Parathyroid adenoma (tissue), 2 donors: ENCODE measurements at regions not wholly inside any gene's neighbourhood (a gene's known extent, or its start where the extent isn't known, plus 50 kb on each side); places are given as distances from the start of the nearest gene placed in this dataset.
"Not testable (repeated sequence)": the region's sequence is repeated elsewhere in the genome, so short reads cannot be mapped to it uniquely, and the experiment has no call there.

Source experiments
- H2AFZ ChIP-seq: fragments of 300-600 bp; sonication (generic); one replicate; pipeline ENCODE4 v1.7.0; 2017; ENCODE audit warnings: antibody characterized with exemption, mild to moderate bottlenecking
- H3K27ac ChIP-seq: fragments of 300-600 bp; sonication (generic); one replicate; pipeline ENCODE4 v1.7.0; 2017
- H3K27me3 ChIP-seq: fragments of 300-600 bp; sonication (generic); one replicate; pipeline ENCODE4 v1.7.0; 2017; ENCODE audit warnings: low read length; ENCODE audit not compliant: control insufficient read depth, insufficient read depth
- H3K36me3 ChIP-seq: fragments of 300-600 bp; sonication (generic); one replicate; pipeline ENCODE4 v1.7.0; 2017; ENCODE audit warnings: low read length; ENCODE audit not compliant: control insufficient read depth, insufficient read depth
- H3K4me1 ChIP-seq: fragments of 300-600 bp; sonication (generic); one replicate; pipeline ENCODE4 v1.7.0; 2017; ENCODE audit warnings: control low read depth
- H3K4me2 ChIP-seq: fragments of 300-600 bp; sonication (generic); one replicate; pipeline ENCODE4 v1.7.0; 2017; ENCODE audit warnings: low read length
- H3K4me3 ChIP-seq: fragments of 300-600 bp; sonication (generic); one replicate; pipeline ENCODE4 v1.7.0; 2017; ENCODE audit warnings: low read depth, low read length
- H3K79me2 ChIP-seq: fragments of 300-600 bp; sonication (generic); one replicate; pipeline ENCODE4 v1.7.0; 2017; ENCODE audit warnings: control low read depth
- H3K9ac ChIP-seq: fragments of 300-600 bp; sonication (generic); one replicate; pipeline ENCODE4 v1.7.0; 2017; ENCODE audit warnings: mild to moderate bottlenecking
- H3K9me3 ChIP-seq: fragments of 300-600 bp; sonication (generic); one replicate; pipeline ENCODE4 v1.7.0; 2017; ENCODE audit warnings: low read length; ENCODE audit not compliant: control insufficient read depth
- TF ChIP-seq, protein P1 (sequence below): fragments of 300-600 bp; sonication (generic); IDR thresholded peaks from one replicate; pipeline ENCODE4 v1.7.0; 2017; ENCODE audit warnings: antibody characterized with exemption, mild to moderate bottlenecking
- donor health status: primary hyperparathyroidism.

GRCh38 chr7:16369855-16370254 is 51.5 kb downstream of the CRPPA start:
- H3K4me2 ChIP-seq, result no peak overlapping the region
- no peak overlapping the region for H3K9ac ChIP-seq
- H3K79me2 ChIP-seq, result no peaks in the 10 kb centered on the region
- no peak overlapping the region for H3K27ac ChIP-seq
- H3K27me3 ChIP-seq, result no peaks in the 10 kb centered on the region
- H3K9me3 ChIP-seq, result no peaks in the 10 kb centered on the region
- no peak overlapping the region for H3K4me3 ChIP-seq
- H3K4me1 ChIP-seq, result no peaks in the 10 kb centered on the region
- no peaks in the 10 kb centered on the region for H3K36me3 ChIP-seq
- TF ChIP-seq, protein P1, sequence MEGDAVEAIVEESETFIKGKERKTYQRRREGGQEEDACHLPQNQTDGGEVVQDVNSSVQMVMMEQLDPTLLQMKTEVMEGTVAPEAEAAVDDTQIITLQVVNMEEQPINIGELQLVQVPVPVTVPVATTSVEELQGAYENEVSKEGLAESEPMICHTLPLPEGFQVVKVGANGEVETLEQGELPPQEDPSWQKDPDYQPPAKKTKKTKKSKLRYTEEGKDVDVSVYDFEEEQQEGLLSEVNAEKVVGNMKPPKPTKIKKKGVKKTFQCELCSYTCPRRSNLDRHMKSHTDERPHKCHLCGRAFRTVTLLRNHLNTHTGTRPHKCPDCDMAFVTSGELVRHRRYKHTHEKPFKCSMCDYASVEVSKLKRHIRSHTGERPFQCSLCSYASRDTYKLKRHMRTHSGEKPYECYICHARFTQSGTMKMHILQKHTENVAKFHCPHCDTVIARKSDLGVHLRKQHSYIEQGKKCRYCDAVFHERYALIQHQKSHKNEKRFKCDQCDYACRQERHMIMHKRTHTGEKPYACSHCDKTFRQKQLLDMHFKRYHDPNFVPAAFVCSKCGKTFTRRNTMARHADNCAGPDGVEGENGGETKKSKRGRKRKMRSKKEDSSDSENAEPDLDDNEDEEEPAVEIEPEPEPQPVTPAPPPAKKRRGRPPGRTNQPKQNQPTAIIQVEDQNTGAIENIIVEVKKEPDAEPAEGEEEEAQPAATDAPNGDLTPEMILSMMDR, result no peak
- no peak overlapping the region for H2AFZ ChIP-seq

- H3K9ac ChIP-seq, H3K36me3 ChIP-seq, H3K27ac ChIP-seq, H3K4me2 ChIP-seq, H3K27me3 ChIP-seq, H3K9me3 ChIP-seq, H3K79me2 ChIP-seq, H2AFZ ChIP-seq, H3K4me3 ChIP-seq, H3K4me1 ChIP-seq: not testable (repeated sequence)
Measured at GRCh38 chr7:16369309-16369708, 52.0 kb downstream of the CRPPA start.

DNA sequence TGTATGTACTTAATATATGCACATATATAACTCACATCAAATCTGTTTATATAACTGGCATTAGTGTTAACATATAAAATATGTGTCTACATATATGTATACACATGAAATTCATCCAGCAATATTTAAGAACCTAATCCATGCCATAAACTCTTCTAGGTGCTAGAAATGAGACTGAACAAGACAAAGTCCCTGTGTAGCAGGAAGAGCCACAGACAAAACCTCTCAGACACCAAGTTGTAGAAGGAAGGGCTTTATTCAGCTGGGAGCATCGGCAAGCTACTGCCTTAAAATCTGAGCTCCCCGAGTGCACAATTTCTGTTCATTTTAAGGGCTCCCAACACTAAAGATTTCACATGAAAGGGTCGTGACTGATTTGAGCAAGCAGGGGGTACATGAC is 52.5 kb downstream of the CRPPA start:
- Histone ChIP-seq H3K27me3 (no peaks in the 10 kb centered on the region), H3K9ac (no peak overlapping the region), H3K4me3 (no peak overlapping the region), H3K9me3 (no peaks in the 10 kb centered on the region), H3K36me3 (no peaks in the 10 kb centered on the region), H3K27ac (no peak overlapping the region), H3K4me2 (no peak overlapping the region), H3K79me2 (no peaks in the 10 kb centered on the region), H3K4me1 (no peaks in the 10 kb centered on the region), H2AFZ (no peak overlapping the region)
- TF ChIP-seq, protein P1, result no peak

GRCh38 chr7:16367115-16367514 is 54.2 kb downstream of the CRPPA start:
- Histone ChIP-seq H3K9ac (no peak overlapping the region), H3K27ac (no peak overlapping the region), H3K79me2 (no peaks in the 10 kb centered on the region), H3K36me3 (no peaks in the 10 kb centered on the region), H3K4me2 (no peak overlapping the region), H3K4me3 (no peak overlapping the region), H3K9me3 (no peaks in the 10 kb centered on the region), H3K27me3 (no peaks in the 10 kb centered on the region), H2AFZ (no peak overlapping the region), H3K4me1 (no peaks in the 10 kb centered on the region)
- TF ChIP-seq, protein P1, result no peak

DNA sequence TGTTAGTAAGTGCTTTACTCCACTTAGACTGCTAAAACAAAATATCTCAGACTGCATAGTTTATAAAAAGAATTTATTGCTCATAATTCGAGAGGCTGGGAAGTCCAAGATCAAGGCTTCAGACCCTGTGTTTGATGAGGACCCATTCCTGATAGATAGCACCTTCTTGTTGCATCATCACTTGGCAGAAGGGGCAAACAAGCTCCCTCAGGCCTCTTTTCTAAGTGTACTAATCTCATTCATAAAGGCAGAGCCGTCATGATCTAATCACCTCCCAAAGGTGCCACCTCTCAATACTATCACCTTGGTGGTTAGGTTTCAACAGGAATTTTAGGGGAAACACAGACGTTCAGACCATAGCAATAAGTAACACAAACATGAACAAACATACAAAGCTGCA is 55.4 kb downstream of the CRPPA start:
- no peaks in the 10 kb centered on the region for H3K4me1 ChIP-seq
- no peak overlapping the region for H2AFZ ChIP-seq
- no peaks in the 10 kb centered on the region for H3K27me3 ChIP-seq
- no peaks in the 10 kb centered on the region for H3K9me3 ChIP-seq
- no peaks in the 10 kb centered on the region for H3K79me2 ChIP-seq
- no peak overlapping the region for H3K27ac ChIP-seq
- no peaks in the 10 kb centered on the region for H3K36me3 ChIP-seq
- no peak overlapping the region for H3K4me2 ChIP-seq
- TF ChIP-seq, protein P1, result no peak
- H3K4me3 ChIP-seq, result no peak overlapping the region
- H3K9ac ChIP-seq, result no peak overlapping the region
